ENCODE measurements at regions not wholly inside any gene's neighbourhood (a gene's known extent, or its start where the extent isn't known, plus 50 kb on each side); places are given as distances from the start of the nearest gene placed in this dataset.

DNA sequence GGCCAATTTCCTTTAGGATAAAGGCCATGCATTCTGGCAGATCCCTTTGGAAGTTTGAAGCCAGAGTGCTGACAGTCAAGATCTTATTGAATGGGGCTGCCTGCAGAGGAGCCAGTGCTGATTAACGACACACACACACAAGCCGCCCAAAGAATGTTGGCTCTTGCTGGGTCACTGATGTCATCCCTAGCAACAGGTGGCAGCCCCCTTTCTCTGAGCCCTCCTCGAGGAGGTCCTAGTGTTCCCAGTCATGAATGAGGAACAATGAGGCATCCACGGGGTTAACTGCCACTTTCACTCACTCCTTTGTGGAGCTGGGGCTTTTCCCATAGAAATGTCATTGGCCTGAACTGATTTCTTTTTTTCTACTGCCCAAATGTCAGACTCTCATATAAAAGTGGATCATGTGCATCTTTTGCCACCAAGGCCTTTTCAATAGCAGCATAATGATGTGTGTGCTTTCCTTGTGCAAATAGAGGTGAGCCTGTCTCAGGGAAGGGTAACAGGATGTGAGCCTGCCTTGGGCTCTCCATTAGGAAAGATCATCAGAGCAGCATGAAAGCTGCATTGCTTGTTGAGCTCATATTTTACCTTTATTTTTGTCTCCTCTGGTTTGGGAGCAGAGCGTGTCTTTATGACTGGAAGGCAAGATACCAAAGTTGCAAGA is 301.8 kb upstream of the MTNR1B start:
- Mint-ChIP-seq H3K4me1 (ENCODE audit: low read depth) (peaks cover 16% of the 10 kb centered on the region), H3K27ac (no peak overlapping the region), H3K36me3 (ENCODE audit: insufficient read depth) (no peaks in the 10 kb centered on the region), H3K27me3 (no peaks in the 10 kb centered on the region), H3K9me3 (ENCODE audit: low read depth) (no peaks in the 10 kb centered on the region), H3K4me3 (ENCODE audit: low read depth) (no peak overlapping the region)
- DNase-seq (ENCODE audit: low spot score, unreplicated experiment) = no peak
- TF ChIP-seq, protein P1, sequence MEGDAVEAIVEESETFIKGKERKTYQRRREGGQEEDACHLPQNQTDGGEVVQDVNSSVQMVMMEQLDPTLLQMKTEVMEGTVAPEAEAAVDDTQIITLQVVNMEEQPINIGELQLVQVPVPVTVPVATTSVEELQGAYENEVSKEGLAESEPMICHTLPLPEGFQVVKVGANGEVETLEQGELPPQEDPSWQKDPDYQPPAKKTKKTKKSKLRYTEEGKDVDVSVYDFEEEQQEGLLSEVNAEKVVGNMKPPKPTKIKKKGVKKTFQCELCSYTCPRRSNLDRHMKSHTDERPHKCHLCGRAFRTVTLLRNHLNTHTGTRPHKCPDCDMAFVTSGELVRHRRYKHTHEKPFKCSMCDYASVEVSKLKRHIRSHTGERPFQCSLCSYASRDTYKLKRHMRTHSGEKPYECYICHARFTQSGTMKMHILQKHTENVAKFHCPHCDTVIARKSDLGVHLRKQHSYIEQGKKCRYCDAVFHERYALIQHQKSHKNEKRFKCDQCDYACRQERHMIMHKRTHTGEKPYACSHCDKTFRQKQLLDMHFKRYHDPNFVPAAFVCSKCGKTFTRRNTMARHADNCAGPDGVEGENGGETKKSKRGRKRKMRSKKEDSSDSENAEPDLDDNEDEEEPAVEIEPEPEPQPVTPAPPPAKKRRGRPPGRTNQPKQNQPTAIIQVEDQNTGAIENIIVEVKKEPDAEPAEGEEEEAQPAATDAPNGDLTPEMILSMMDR (IDR thresholded peaks at IDR 0.05; ENCODE audit: unreplicated experiment) = no peak

DNA sequence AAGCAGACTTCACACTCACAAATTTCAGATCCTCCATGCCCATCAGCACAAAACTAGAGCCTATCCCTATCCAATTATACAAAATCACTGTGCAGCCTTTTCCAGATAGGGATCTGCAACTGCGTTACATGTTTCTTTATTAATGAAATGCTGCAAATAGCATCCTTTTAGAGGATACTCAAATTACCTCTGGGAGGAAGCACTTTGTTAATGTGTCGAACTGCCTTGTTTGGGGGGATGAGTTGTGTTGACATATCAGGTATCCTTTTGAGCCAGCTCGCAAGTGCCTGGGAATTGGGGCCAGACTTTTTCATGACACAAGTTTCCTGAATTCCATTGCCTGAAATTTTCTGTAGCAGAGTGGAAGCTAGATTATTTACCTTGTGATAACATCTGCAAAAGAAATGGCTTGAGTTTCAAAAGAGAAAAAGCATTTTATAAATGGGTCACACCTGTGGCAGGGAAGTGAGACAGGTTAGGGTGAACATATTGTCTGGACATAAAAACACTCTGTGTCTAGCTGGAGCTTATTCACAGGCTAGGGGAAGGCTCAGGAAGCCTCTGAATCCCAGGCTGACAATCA is 299.1 kb upstream of the MTNR1B start:
- Mint-ChIP-seq H3K9me3 (ENCODE audit: low read depth) (no peaks in the 10 kb centered on the region), H3K4me1 (ENCODE audit: low read depth) (peaks cover 16% of the 10 kb centered on the region), H3K27ac (no peak overlapping the region), H3K27me3 (no peaks in the 10 kb centered on the region), H3K36me3 (ENCODE audit: insufficient read depth) (no peaks in the 10 kb centered on the region), H3K4me3 (ENCODE audit: low read depth) (no peak overlapping the region)
- TF ChIP-seq, protein P1 (IDR thresholded peaks at IDR 0.05; ENCODE audit: unreplicated experiment) = no peak
- no peak for DNase-seq (ENCODE audit: low spot score, unreplicated experiment)

DNA sequence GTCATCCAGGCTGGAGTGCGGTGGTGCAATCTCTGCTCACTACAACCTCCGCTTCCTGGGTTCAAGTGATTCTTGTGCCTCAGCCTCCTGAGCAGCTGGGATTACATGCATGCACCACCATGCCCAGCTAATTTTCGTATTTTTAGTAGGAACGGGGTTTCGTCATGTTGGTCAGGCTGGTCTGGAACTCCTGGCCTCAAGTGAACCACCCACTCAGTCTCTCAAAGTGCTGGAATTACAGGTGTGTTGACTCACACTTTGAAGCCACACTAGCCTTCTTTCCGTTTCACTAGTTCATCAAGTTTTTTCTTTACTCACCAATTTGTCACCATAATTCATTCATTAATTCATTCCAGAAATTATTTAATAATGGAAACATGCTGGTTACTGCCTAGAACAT is 298.4 kb upstream of the MTNR1B start:
- Mint-ChIP-seq H3K4me1 (ENCODE audit: low read depth) (peaks cover 16% of the 10 kb centered on the region), H3K4me3 (ENCODE audit: low read depth) (no peak overlapping the region), H3K36me3 (ENCODE audit: insufficient read depth) (no peaks in the 10 kb centered on the region), H3K9me3 (ENCODE audit: low read depth) (no peaks in the 10 kb centered on the region), H3K27ac (no peak overlapping the region), H3K27me3 (no peaks in the 10 kb centered on the region)
- TF ChIP-seq, protein P1 (IDR thresholded peaks at IDR 0.05; ENCODE audit: unreplicated experiment) = no peak
- DNase-seq (ENCODE audit: low spot score, unreplicated experiment) = no peak

DNA sequence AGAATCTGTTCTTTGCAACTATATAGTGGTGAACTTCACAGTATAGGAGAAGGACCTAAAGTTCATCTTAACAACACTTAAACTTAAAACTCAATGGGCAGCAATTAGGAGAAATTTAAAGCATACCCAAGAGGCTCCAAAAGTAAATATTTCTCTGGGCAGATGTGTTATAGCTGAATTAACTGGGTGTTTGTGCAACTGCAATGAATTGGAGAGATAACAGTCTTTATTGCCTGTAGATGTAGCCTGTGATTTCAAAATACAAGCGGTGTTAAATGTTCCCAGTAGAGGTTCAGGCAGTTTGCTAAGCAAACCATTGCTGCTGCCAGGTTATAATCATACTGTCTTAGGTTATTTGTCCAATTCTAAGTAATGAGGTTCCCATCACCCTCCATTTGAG is 294.1 kb upstream of the MTNR1B start:
- H3K27ac Mint-ChIP-seq = no peak overlapping the region
- H3K36me3 Mint-ChIP-seq (ENCODE audit: insufficient read depth) = no peaks in the 10 kb centered on the region
- TF ChIP-seq, protein P1 (IDR thresholded peaks at IDR 0.05; ENCODE audit: unreplicated experiment) = no peak
- peaks cover 10% of the 10 kb centered on the region for H3K9me3 Mint-ChIP-seq (ENCODE audit: low read depth)
- no peak for DNase-seq (ENCODE audit: low spot score, unreplicated experiment)
- H3K4me1 Mint-ChIP-seq (ENCODE audit: low read depth) = peaks cover 7% of the 10 kb centered on the region
- H3K27me3 Mint-ChIP-seq = no peaks in the 10 kb centered on the region
- no peak overlapping the region for H3K4me3 Mint-ChIP-seq (ENCODE audit: low read depth)

DNA sequence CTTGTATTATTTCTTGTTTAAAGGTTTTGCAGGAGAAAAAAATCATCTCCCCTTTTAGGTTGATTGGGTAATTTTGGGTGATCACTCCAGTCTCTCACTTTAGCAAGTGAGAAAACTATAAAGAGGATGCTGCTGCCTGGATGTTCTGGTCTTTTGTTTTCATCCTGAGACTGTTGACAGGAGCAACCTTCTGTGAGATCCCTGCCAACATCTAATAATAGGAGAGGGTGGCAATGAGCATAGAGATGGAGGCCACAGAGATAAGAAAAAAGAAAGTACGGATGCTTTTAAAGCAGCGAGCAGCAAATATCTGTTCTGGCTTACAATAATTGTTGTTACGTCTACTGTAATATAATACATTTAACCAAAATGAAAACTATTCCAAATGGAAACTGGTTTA is 293.6 kb upstream of the MTNR1B start:
- Mint-ChIP-seq H3K27me3 (no peaks in the 10 kb centered on the region), H3K4me3 (ENCODE audit: low read depth) (no peak overlapping the region), H3K4me1 (ENCODE audit: low read depth) (peaks cover 3% of the 10 kb centered on the region), H3K27ac (no peak overlapping the region), H3K36me3 (ENCODE audit: insufficient read depth) (no peaks in the 10 kb centered on the region), H3K9me3 (ENCODE audit: low read depth) (peaks cover 11% of the 10 kb centered on the region)
- DNase-seq (ENCODE audit: low spot score, unreplicated experiment) = no peak
- TF ChIP-seq, protein P1 (IDR thresholded peaks at IDR 0.05; ENCODE audit: unreplicated experiment) = no peak

Data from progenitor cell of endocrine pancreas (in vitro differentiated cells).